BLaER1 (cell line): ENCODE measurements at regions not wholly inside any gene's neighbourhood (a gene's known extent, or its start where the extent isn't known, plus 50 kb on each side); places are given as distances from the start of the nearest gene placed in this dataset.
"Not testable (repeated sequence)": the region's sequence is repeated elsewhere in the genome, so short reads cannot be mapped to it uniquely, and the experiment has no call there.

Experiments used
- H3K27ac ChIP-seq: shearing (Covaris generic); formaldehyde crosslinking; 2 replicates; pipeline ENCODE4 v1.8.1; 2022
- H3K27me3 ChIP-seq: shearing (Covaris generic); formaldehyde crosslinking; 2 replicates; pipeline ENCODE4 v1.8.1; 2022
- H3K36me3 ChIP-seq: shearing (Covaris generic); formaldehyde crosslinking; 2 replicates; pipeline ENCODE4 v1.8.1; 2022
- H3K4me1 ChIP-seq: shearing (Covaris generic); formaldehyde crosslinking; 2 replicates; pipeline ENCODE4 v1.8.1; 2022
- H3K4me2 ChIP-seq: shearing (Covaris generic); formaldehyde crosslinking; 2 replicates; pipeline ENCODE4 v1.8.1; 2022
- H3K4me3 ChIP-seq: shearing (Covaris generic); formaldehyde crosslinking; 2 replicates; pipeline ENCODE4 v1.8.1; 2022
- H3K9ac ChIP-seq: shearing (Covaris generic); formaldehyde crosslinking; 2 replicates; pipeline ENCODE4 v1.8.1; 2022
- H3K9me3 ChIP-seq: shearing (Covaris generic); formaldehyde crosslinking; 2 replicates; pipeline ENCODE4 v1.8.1; 2022
- H4K20me1 ChIP-seq: shearing (Covaris generic); formaldehyde crosslinking; 2 replicates; pipeline ENCODE4 v1.8.1; 2022
- Cebpa-rat ChIP-seq: shearing (Covaris generic); IDR thresholded peaks from 2 replicates; pipeline ENCODE4 v1.8.1; 2022

DNA sequence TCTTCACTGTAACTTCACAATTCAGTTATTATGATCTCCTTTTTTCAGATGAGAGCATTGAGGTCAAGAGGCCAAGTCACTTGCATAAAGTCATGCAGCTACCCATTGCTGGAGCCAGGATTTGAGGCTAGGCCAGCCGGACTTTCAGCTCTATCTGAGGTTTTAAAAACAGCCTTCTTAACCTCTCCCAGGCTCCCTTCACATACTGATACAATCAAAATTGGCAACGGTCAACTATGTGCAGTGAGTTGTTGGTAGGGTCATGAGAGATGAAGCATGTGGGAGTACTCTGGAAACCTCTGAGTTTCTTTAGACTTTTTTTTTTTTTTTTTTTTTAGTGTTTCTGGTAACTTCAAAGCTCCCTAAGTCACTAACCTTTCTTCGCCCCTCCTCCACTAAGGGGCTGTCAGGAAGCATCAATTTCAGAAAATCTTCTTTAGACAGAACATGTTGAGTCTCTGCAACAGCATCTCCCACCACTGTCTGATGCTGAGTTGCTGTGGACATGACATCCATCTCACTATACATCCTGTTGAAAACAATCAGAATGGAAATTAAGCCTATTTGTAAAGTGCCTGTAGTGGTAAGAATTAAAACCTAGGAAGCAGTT lies 201.8 kb downstream of the SIPA1L2 start:
- Histone ChIP-seq H3K9ac (no peak overlapping the region), H3K4me1 (peaks cover 8% of the 10 kb centered on the region), H3K9me3 (no peaks in the 10 kb centered on the region), H3K27ac (no peak overlapping the region), H3K4me3 (no peak overlapping the region), H3K4me2 (no peak overlapping the region), H3K27me3 (no peaks in the 10 kb centered on the region), H3K36me3 (no peaks in the 10 kb centered on the region), H4K20me1 (no peaks in the 10 kb centered on the region)
- no peak for TF ChIP-seq Cebpa-rat

DNA sequence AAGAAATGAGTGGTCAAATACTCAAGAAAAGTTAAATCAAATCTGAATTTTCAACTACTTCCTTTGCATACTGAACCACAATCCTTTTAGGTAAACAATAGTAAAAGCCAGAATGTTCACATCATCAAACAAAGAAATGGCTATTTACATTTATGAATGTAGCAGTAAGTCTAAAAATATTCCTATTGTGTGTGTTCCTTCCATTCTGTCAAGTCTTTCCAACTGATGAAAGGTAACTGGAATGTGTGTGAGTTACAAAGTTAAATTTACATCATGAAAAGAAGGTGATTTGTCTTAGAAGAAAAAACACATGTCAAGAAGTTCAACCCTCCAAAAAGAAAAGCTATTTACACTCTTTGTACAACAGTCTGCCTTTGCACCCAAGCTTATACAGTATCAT lies 203.1 kb downstream of the SIPA1L2 start:
- Histone ChIP-seq H3K27me3 (no peaks in the 10 kb centered on the region), H3K27ac (no peak overlapping the region), H3K36me3 (no peaks in the 10 kb centered on the region), H4K20me1 (no peaks in the 10 kb centered on the region), H3K4me1 (peaks cover 8% of the 10 kb centered on the region), H3K9ac (no peak overlapping the region), H3K9me3 (no peaks in the 10 kb centered on the region), H3K4me3 (no peak overlapping the region), H3K4me2 (no peak overlapping the region)
- no peak for TF ChIP-seq Cebpa-rat

DNA sequence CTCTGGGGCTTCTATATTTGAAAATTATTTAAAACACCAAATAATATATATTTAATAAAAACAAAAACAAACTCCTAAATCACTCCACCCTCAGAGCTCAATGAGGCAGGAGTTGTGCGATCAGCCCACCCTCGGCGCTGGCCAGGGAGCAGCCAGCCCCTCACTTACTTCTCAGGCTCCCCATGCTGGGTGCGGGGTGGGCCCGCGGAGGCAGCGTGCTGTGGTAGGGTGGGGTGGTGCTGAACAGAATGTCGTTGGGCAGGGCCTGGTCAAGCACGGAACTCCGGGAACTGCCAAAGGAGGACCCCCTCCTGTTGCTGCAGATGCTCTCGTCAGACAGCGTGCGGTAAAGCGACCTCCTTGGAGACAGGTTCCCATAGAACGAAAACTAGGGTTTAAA lies 204.5 kb downstream of the SIPA1L2 start:
- Histone ChIP-seq H3K9ac (no peak overlapping the region), H3K4me1 (peaks cover 7% of the 10 kb centered on the region), H4K20me1 (no peaks in the 10 kb centered on the region), H3K4me3 (no peak overlapping the region), H3K9me3 (no peaks in the 10 kb centered on the region), H3K27me3 (no peaks in the 10 kb centered on the region), H3K4me2 (no peak overlapping the region), H3K27ac (no peak overlapping the region), H3K36me3 (no peaks in the 10 kb centered on the region)
- TF ChIP-seq Cebpa-rat, result no peak

DNA sequence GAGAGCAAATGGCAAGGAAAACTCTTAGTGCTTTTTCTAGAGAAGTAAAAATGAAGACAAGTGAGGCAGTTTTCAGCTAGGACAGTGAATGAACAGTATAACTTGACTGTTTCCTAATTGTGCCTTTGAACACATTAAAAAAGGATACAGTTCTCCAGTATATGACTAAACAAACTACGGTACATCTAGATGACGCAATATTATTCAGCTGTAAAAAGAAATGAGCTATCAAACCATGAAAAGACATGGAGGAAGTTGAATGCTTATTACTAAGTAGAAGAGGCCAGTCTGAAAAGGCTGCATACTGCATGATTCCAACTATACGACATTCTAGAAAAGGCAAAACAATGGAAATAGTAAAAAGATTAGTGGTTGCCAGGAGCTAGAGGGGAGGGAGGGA lies 206.3 kb downstream of the SIPA1L2 start:
- no peaks in the 10 kb centered on the region for H3K4me1 ChIP-seq
- no peak overlapping the region for H3K4me3 ChIP-seq
- no peaks in the 10 kb centered on the region for H3K27me3 ChIP-seq
- no peak for TF ChIP-seq Cebpa-rat
- H3K4me2 ChIP-seq, result no peak overlapping the region
- H4K20me1 ChIP-seq, result no peaks in the 10 kb centered on the region
- H3K9ac ChIP-seq, result no peak overlapping the region
- H3K36me3 ChIP-seq, result no peaks in the 10 kb centered on the region
- no peaks in the 10 kb centered on the region for H3K9me3 ChIP-seq
- H3K27ac ChIP-seq, result no peak overlapping the region

DNA sequence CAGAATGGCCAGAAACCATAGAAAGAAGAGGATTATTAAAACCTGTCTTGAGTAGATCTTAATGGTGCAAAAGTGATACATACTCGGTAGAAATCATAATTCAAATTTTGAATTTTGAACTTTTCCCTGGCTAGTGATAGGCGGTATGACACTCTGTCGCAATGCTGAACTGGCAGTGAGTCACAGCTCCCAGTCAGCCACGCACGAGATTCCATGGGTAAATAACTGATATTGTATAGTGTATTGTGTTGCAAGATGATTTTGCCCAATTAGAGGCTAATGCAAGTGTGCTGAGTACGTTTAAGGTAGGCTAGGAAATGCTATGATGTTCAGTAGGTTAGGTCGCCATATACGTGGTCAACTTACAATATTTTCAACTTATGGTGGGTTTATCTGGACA lies 207.0 kb downstream of the SIPA1L2 start:
- TF ChIP-seq Cebpa-rat, result no peak
- H3K27me3 ChIP-seq, result no peaks in the 10 kb centered on the region
- no peaks in the 10 kb centered on the region for H3K9me3 ChIP-seq
- no peak overlapping the region for H3K4me3 ChIP-seq
- H3K27ac ChIP-seq, result no peak overlapping the region
- no peak overlapping the region for H3K4me2 ChIP-seq
- no peaks in the 10 kb centered on the region for H3K4me1 ChIP-seq
- no peaks in the 10 kb centered on the region for H4K20me1 ChIP-seq
- no peaks in the 10 kb centered on the region for H3K36me3 ChIP-seq
- no peak overlapping the region for H3K9ac ChIP-seq

DNA sequence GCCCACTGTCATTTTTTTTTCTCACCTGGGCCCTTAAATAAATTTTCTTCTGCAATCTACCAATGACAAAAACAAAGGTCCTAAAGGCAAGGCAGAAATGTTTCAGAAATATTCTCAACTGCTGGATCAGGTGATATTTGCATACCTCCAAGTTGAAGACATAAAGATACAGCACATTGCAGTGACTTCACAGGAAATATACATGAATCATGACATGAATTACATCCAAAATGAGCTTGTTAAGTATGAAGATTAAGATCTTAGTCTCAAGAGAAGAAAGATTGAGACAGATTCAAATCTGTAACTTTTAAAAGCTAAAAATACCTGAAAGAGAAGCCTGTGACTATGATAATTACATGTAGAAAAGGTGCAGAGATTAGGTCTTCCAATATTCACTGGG lies 207.8 kb downstream of the SIPA1L2 start:
- no peak overlapping the region for H3K9ac ChIP-seq
- no peaks in the 10 kb centered on the region for H4K20me1 ChIP-seq
- H3K9me3 ChIP-seq, result no peaks in the 10 kb centered on the region
- no peak for TF ChIP-seq Cebpa-rat
- no peaks in the 10 kb centered on the region for H3K36me3 ChIP-seq
- H3K27me3 ChIP-seq, result no peaks in the 10 kb centered on the region
- no peaks in the 10 kb centered on the region for H3K4me1 ChIP-seq
- H3K4me2 ChIP-seq, result no peak overlapping the region
- no peak overlapping the region for H3K27ac ChIP-seq
- H3K4me3 ChIP-seq, result no peak overlapping the region

DNA sequence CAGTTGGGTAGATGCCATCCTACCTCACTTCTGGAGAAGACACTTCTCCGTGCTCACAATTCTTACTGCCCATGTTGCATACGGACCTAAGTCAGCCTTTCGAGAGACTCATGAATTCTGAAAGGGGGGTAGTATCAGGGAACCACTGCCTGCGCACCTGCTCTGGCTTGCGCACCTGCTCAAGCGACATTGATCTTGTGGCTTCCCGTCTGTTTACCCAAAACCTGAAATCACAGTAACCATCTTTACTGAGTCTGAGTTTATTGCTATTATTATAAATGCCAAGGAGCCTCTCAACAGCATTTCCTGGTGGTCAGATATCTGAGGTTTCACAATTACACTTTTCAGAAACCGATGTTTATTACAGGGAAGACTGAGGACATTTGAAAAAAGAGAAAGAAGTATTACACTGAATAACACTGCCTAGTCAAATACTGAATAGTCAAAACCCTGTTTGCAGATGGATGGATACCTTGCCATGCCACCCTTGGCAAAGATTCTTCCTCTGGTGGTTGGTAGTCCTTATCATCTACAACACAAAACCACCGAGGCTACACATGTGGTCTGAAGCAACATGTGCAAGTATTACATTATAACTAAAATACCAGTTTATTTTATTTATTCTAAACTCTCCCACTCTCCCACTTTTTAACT lies 208.7 kb downstream of the SIPA1L2 start:
- TF ChIP-seq Cebpa-rat, result no peak
- Histone ChIP-seq H3K36me3 (no peaks in the 10 kb centered on the region), H3K4me3 (no peak overlapping the region), H3K27me3 (no peaks in the 10 kb centered on the region), H3K4me2 (no peak overlapping the region), H3K9me3 (no peaks in the 10 kb centered on the region), H3K9ac (no peak overlapping the region), H3K4me1 (no peaks in the 10 kb centered on the region), H4K20me1 (no peaks in the 10 kb centered on the region), H3K27ac (no peak overlapping the region)

DNA sequence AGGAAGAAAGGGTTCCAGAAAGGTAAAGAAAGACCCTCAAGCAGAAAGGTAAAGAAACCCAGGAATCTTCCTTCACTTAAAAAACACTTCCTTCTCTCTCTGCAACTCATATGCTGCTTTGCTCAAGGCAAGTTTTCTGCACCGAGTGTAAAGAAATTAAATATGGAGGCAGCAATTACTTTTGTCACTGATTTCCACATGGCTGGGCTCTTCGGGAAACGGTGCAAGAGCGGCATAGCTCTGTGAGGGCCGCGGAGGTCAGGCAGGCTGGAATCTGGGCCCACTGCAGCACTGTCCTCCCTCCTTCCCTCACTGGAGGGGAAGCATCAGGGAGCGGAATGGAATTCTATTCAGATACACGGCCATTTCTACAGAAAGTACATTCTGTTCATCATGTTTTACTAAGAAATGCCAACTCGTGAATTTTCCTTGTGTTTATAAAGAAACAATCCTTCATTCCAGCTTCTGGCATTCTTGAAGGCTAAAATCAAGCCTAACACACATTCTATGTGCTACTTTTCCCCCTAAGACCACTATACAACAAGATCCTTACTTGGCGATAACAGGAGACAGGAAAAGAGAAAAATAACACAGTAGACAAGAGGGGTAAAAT lies 212.2 kb downstream of the SIPA1L2 start:
- H3K27ac ChIP-seq, result no peak overlapping the region
- TF ChIP-seq Cebpa-rat, result no peak
- H3K9ac ChIP-seq, result no peak overlapping the region
- H3K4me1 ChIP-seq, result no peaks in the 10 kb centered on the region; the same call in 1 of the 2 replicates
- H3K9me3 ChIP-seq, result no peaks in the 10 kb centered on the region
- no peaks in the 10 kb centered on the region for H3K36me3 ChIP-seq
- no peak overlapping the region for H3K4me2 ChIP-seq
- H3K27me3 ChIP-seq, result no peaks in the 10 kb centered on the region; the same call in 1 of the 2 replicates
- no peaks in the 10 kb centered on the region for H4K20me1 ChIP-seq
- H3K4me3 ChIP-seq, result no peak overlapping the region

DNA sequence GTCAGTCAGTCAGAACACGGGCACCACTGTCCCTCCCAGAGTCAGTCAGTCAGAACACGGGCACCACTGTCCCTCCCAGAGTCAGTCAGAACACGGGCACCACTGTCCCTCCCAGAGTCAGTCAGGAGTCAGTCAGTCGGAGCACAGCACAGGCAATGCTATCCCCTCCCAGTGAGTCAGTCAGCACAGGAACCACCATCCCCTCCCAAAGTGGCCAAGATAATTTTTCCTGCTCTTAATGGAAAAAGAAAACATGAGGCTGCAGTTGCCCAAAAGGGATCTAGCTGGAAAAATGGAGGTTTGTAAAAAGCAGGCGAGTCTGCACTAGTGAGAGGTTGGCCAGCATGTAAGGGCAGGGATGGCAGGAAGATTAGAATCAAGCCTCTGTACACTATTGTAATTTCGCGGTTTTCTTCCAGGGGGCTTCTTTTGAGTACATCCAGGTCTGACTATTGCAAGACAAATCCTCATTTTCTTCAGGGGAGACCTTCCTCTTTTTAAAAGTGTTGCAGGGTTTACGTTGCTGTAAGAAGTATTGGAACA lies 213.8 kb downstream of the SIPA1L2 start:
- Histone ChIP-seq H3K4me3 (no peak overlapping the region), H4K20me1 (no peaks in the 10 kb centered on the region), H3K36me3 (no peaks in the 10 kb centered on the region), H3K9ac (no peak overlapping the region), H3K4me2 (no peak overlapping the region), H3K27me3 (no peaks in the 10 kb centered on the region; the same call in 1 of the 2 replicates), H3K27ac (no peak overlapping the region), H3K4me1 (no peaks in the 10 kb centered on the region; the same call in 1 of the 2 replicates), H3K9me3 (no peaks in the 10 kb centered on the region)
- TF ChIP-seq Cebpa-rat, result no peak

DNA sequence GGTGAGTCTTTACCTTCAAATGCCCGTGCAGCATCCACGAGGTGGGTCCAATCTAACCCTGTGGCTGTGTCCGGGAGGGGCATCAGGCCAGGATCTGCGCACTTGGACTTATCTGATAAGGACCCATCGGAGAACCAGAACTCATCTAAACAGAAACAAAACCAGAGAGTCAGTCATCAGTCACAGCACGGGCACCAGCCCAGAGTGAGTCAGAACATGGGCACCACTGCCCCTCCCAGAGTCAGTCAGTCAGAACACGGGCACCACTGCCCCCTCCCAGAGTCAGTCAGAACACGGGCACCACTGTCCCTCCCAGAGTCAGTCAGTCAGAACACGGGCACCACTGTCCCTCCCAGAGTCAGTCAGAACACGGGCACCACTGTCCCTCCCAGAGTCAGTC lies 214.5 kb downstream of the SIPA1L2 start:
- H3K36me3 ChIP-seq, H3K27me3 ChIP-seq, H3K9ac ChIP-seq, H3K9me3 ChIP-seq, H3K4me1 ChIP-seq, H4K20me1 ChIP-seq, H3K27ac ChIP-seq, H3K4me3 ChIP-seq, H3K4me2 ChIP-seq: not testable (repeated sequence)
